HCT116 (cell line): ENCODE measurements at regions not wholly inside any gene's neighbourhood (a gene's known extent, or its start where the extent isn't known, plus 50 kb on each side); places are given as distances from the start of the nearest gene placed in this dataset.

Experiments
- ATAC-seq: fragments of 200-7000 bp; cut with Tn5 transposase; 2 replicates; pipeline ENCODE4 v1.9.1; 2020; ENCODE audit warnings: mild to moderate bottlenecking, moderate library complexity
- BruUV-seq: library from RNA; stranded (reverse); fragments of 400-500 nt; replicated peaks from 2 replicates; lab custom pipeline; 2021; lab: Mats Ljungman, UMichigan
- CTCF ChIA-PET: fragments of 300-600 bp; sonication (Branson Sonifier 250); formaldehyde crosslinking; loops from one replicate; lab custom pipeline; 2021; ENCODE audit warnings: antibody characterized with exemption; lab: Charles Lee
- POLR2A ChIA-PET: fragments of 300-600, 350-600 bp; sonication (Branson Sonifier 250); formaldehyde crosslinking; loops from one replicate; lab custom pipeline; 2021; ENCODE audit warnings: antibody characterized with exemption; lab: Charles Lee
- RAD21 ChIA-PET, 2 experiments: fragments of 300-600 bp; sonication (Branson Sonifier 250); formaldehyde crosslinking; loops; one replicate each; lab custom pipeline; 2023; ENCODE audit warnings: low total read pairs in 2 of 2; ENCODE audit not compliant: uncharacterized antibody in 2 of 2, unreplicated experiment in 2 of 2, low non-redundant PET in 1 of 2; lab: Charles Lee
- DNase-seq: peaks from one replicate; pipeline ENCODE4 v3.0.0-alpha.2; 2010; ENCODE audit warnings: low read depth, low spot score
- H2AFZ ChIP-seq: fragments of 200-600 bp; shearing (Covaris generic), sonication (generic); 2 replicates; pipeline ENCODE4 v1.6.1; 2017; ENCODE audit warnings: low read depth, mixed run types, mixed read lengths, antibody characterized with exemption, low read length; ENCODE audit not compliant: poor library complexity, severe bottlenecking
- H3K27ac ChIP-seq: 2 replicates; pipeline ENCODE4 v1.5.1; 2012; ENCODE audit warnings: low read depth, low read length
- H3K27me3 ChIP-seq: fragments of 200-600 bp; sonication (generic); 2 replicates; pipeline ENCODE4 v1.6.1; 2016; ENCODE audit warnings: mixed run types, low read length, mixed read lengths; ENCODE audit not compliant: insufficient read depth
- H3K36me3 ChIP-seq, 2 experiments: fragments of 200-500 bp in 1 of 2; fragments of 200-600 bp in 1 of 2; sonication (Bioruptor generic) in 1 of 2; sonication (generic) in 1 of 2; 2 replicates each; pipeline versions ENCODE4 v1.5.1 to v1.6.1; 2014 to 2016; ENCODE audit warnings: low read length in 2 of 2, inconsistent platforms in 1 of 2, mixed read lengths in 1 of 2, mixed run types in 1 of 2; ENCODE audit not compliant: insufficient read depth in 2 of 2, control insufficient read depth in 1 of 2
- H3K4me1 ChIP-seq, 2 experiments: fragments of 200-600 bp in 1 of 2; sonication (generic) in 1 of 2; 2 replicates each; pipeline versions ENCODE4 v1.5.1 to v1.6.1; 2012 to 2017; ENCODE audit warnings: low read length in 2 of 2, inconsistent platforms in 1 of 2, mild to moderate bottlenecking in 1 of 2, mixed read lengths in 1 of 2, mixed run types in 1 of 2, moderate library complexity in 1 of 2; ENCODE audit not compliant: insufficient read depth in 2 of 2, control insufficient read depth in 1 of 2
- H3K4me2 ChIP-seq: fragments of 200-600 bp; sonication (generic); 2 replicates; pipeline ENCODE4 v1.6.1; 2017; ENCODE audit warnings: mixed run types, low read length, mixed read lengths
- H3K4me3 ChIP-seq, 2 experiments: fragments of 200-600 bp in 1 of 2; sonication (generic) in 1 of 2; replicated peaks in 1 of 2; 2 replicates each; pipeline ENCODE4 v1.5.1; 2011 to 2016; ENCODE audit warnings: low read length in 2 of 2, control low read depth in 1 of 2, low read depth in 1 of 2, mild to moderate bottlenecking in 1 of 2, mixed read lengths in 1 of 2, mixed run types in 1 of 2
- H3K79me2 ChIP-seq: fragments of 200-600 bp; sonication (generic); 2 replicates; pipeline ENCODE4 v1.6.1; 2017; ENCODE audit warnings: mild to moderate bottlenecking, mixed run types, low read length, moderate library complexity, mixed read lengths; ENCODE audit not compliant: insufficient read depth
- H3K9ac ChIP-seq: fragments of 200-600 bp; sonication (generic); 2 replicates; pipeline ENCODE4 v1.6.1; 2016; ENCODE audit warnings: low read length, mixed read lengths
- H3K9me2 ChIP-seq: fragments of 200-600 bp; sonication (generic), shearing (Covaris generic); 2 replicates; pipeline ENCODE4 v1.6.1; 2017; ENCODE audit warnings: mixed run types, mild to moderate bottlenecking, moderate library complexity; ENCODE audit not compliant: insufficient read depth
- H3K9me3 ChIP-seq, 2 experiments: fragments of 200-500 bp in 1 of 2; fragments of 200-600 bp in 1 of 2; sonication (Bioruptor generic) in 1 of 2; sonication (generic) in 1 of 2; 2 replicates each; pipeline ENCODE4 v1.6.1; 2014 to 2017; ENCODE audit warnings: low read length in 2 of 2, mixed read lengths in 2 of 2, inconsistent platforms in 1 of 2, low read depth in 1 of 2, mild to moderate bottlenecking in 1 of 2, mixed run types in 1 of 2, moderate library complexity in 1 of 2; ENCODE audit not compliant: control insufficient read depth in 1 of 2, insufficient read depth in 1 of 2
- H4K20me1 ChIP-seq: fragments of 200-600 bp; sonication (generic), shearing (Covaris generic); 2 replicates; pipeline ENCODE4 v1.6.1; 2017; ENCODE audit warnings: mixed run types, mild to moderate bottlenecking, moderate library complexity; ENCODE audit not compliant: insufficient read depth
- ATF3 ChIP-seq: IDR thresholded peaks from 2 replicates; pipeline ENCODE4 v1.6.1; 2012
- CBX3 ChIP-seq: IDR thresholded peaks from 2 replicates; pipeline ENCODE4 v1.6.1; 2012; ENCODE audit warnings: low read depth
- CTCF ChIP-seq, 3 experiments: fragments of 200-600 bp in 1 of 3; sonication (generic) in 1 of 3; IDR thresholded peaks in 2 of 3; conservative IDR thresholded peaks in 1 of 3; 2 replicates each; pipeline ENCODE4 v1.5.1; 2012 to 2017; ENCODE audit warnings: low read depth in 2 of 3, low read length in 2 of 3, antibody characterized with exemption in 1 of 3, borderline replicate concordance in 1 of 3, control low read depth in 1 of 3, mild to moderate bottlenecking in 1 of 3, mixed read lengths in 1 of 3, mixed run types in 1 of 3, moderate library complexity in 1 of 3; ENCODE audit not compliant: insufficient read depth in 1 of 3
- EGR1 ChIP-seq: IDR thresholded peaks from 2 replicates; pipeline ENCODE4 v1.6.1; 2012; ENCODE audit warnings: low read depth
- ELF1 ChIP-seq: IDR thresholded peaks from 2 replicates; pipeline ENCODE4 v1.6.1; 2012; ENCODE audit warnings: low read depth, borderline replicate concordance
- EZH2 ChIP-seq: fragments of 200-600 bp; sonication (generic); IDR thresholded peaks from 2 replicates; pipeline ENCODE4 v1.6.1; 2017; ENCODE audit warnings: antibody characterized with exemption, mixed run types
- EZH2phosphoT487 ChIP-seq: fragments of 200-600 bp; IDR thresholded peaks from 2 replicates; pipeline ENCODE4 v1.6.1; 2018; ENCODE audit warnings: antibody characterized with exemption, borderline replicate concordance
- JUND ChIP-seq: IDR thresholded peaks from 2 replicates; pipeline ENCODE4 v1.6.1; 2012
- MAX ChIP-seq: IDR thresholded peaks from 2 replicates; pipeline ENCODE4 v1.6.1; 2012
- POLR2A ChIP-seq: IDR thresholded peaks from 2 replicates; pipeline ENCODE4 v1.7.0; 2011; ENCODE audit warnings: borderline replicate concordance; ENCODE audit not compliant: insufficient read depth, insufficient read length; ENCODE audit errors: extremely low read depth
- POLR2AphosphoS5 ChIP-seq: IDR thresholded peaks from 2 replicates; pipeline ENCODE4 v1.6.1; 2011; ENCODE audit warnings: mild to moderate bottlenecking, low read depth, low read length, moderate library complexity
- REST ChIP-seq: IDR thresholded peaks from 2 replicates; pipeline ENCODE4 v1.6.1; 2012; ENCODE audit warnings: low read depth
- SP1 ChIP-seq: IDR thresholded peaks from 2 replicates; pipeline ENCODE4 v1.6.1; 2012; ENCODE audit warnings: low read depth
- SRF ChIP-seq: IDR thresholded peaks from 2 replicates; pipeline ENCODE4 v1.6.1; 2012; ENCODE audit warnings: low read depth
- ZBTB33 ChIP-seq: IDR thresholded peaks from 2 replicates; pipeline ENCODE4 v1.6.1; 2011; ENCODE audit warnings: mild to moderate bottlenecking, low read length, moderate library complexity; ENCODE audit not compliant: insufficient replicate concordance; ENCODE audit errors: extremely low read depth
- ZFX ChIP-seq: fragments of 450-650 bp; IDR thresholded peaks from 2 replicates; pipeline ENCODE4 v1.6.1; 2017
- ZNF274 ChIP-seq: fragments of 200-500 bp; sonication (Bioruptor generic); IDR thresholded peaks from 2 replicates; pipeline ENCODE4 v1.6.1; 2014; ENCODE audit warnings: mild to moderate bottlenecking, low read depth, low read length, inconsistent platforms
- intact Hi-C: fragments of 100-400 bp; cut with micrococcal nuclease; formaldehyde crosslinking; loops from 2 replicates; pipeline ENCODE4 v1.10.0; 2022

- ChIA-PET RAD21 (no interaction called here), POLR2A (no interaction called here), CTCF (no interaction called here)
- Histone ChIP-seq H3K9ac (no peak overlapping the region), H3K27ac (no peak overlapping the region), H3K27me3 (no peaks in the 10 kb centered on the region), H3K4me1 (no peaks in the 10 kb centered on the region), H3K4me2 (no peak overlapping the region), H3K9me3 (peaks cover 13 to 25% of the 10 kb centered on the region in 2 experiments; a peak in 3 of 4 replicates), H3K4me3 (no peak overlapping the region), H4K20me1 (no peaks in the 10 kb centered on the region), H3K36me3 (no peaks in the 10 kb centered on the region), H3K79me2 (no peaks in the 10 kb centered on the region), H2AFZ (no peak overlapping the region), H3K9me2 (no peaks in the 10 kb centered on the region)
- no TSS peak for BruUV-seq
- TF ChIP-seq ELF1 (no peak), ZBTB33 (no peak), REST (no peak), CTCF (IDR thresholded peaks at IDR 0.05 in 2 of 3, conservative IDR thresholded peaks at IDR 0.05 in 1 of 3; ENCODE audit: borderline replicate concordance in 1 of 3, insufficient read depth in 1 of 3, low read depth in 2 of 3, low read length in 2 of 3) (no peak), CBX3 (no peak), ATF3 (no peak), ZNF274 (no peak), ZFX (no peak), EZH2phosphoT487 (no peak), JUND (no peak), SRF (no peak), EZH2 (no peak), POLR2A (no peak), SP1 (no peak), EGR1 (no peak), POLR2AphosphoS5 (no peak), MAX (no peak)
- intact Hi-C loops, result no loop called here
- no peak for ATAC-seq
- no peak for DNase-seq
Observed at GRCh38 chr5:24767086-24767485, 122.3 kb upstream of the CDH10 start.
